HG02938 (cell line): ENCODE measurements at regions not wholly inside any gene's neighbourhood (a gene's known extent, or its start where the extent isn't known, plus 50 kb on each side); places are given as distances from the start of the nearest gene placed in this dataset.

Experiments used
- ATAC-seq: cut with Tn5 transposase; IDR thresholded peaks from one replicate; pipeline ENCODE4 v1.9.1; 2021; ENCODE audit warnings: mild to moderate bottlenecking, moderate library complexity; ENCODE audit not compliant: unreplicated experiment

DNA sequence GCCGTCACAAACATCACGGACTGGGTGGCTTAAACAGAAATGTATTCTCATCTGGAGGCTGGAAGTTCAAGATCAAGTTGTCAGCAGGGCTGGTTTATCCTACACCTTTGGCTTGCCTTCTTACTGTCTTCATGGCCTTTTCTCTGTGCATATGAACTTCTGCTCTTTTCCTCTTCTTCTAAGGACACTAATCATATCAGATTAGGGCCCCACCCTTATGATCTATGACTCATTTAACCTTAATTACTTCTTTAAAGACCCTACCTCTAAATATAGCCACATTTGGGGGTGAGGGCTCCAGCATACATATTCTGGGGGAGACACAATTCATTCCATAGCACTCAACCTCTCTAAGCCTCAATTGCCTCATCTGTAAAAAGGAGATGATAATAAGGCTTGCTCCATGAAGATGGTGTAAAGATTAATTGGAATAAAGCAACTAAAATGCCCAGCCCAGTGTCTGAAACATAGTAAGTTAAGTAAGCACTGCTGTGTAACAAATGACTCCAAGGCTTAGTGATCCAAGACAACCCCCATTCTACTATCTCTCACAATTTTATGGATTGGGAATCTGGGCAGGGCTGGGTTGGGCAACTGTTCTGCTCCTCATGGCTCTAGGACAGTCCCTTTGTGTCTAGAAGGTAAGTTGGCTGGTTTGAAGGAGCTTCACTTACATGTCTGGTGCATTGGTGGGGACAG is 119.8 kb downstream of the BANF2 start:
- ATAC-seq, result no peak

DNA sequence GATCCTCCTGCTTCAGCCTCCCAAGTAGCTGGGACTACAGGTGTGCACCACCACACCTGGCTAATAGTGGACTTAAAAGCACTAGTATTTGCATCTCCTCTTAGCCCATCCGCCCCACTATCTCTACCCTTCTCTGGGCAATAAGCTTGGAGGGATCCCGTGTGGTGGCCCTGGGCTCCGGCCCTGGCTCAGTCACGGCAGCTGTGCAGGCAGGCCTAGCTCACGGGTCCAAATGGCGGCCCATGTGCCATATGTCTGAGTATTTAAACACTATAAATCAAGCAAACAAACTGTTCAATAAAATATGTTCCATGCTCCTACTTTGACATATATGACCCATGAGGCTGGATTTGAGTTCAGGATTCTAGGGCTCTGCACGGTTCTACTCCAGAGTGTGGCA is 118.4 kb downstream of the BANF2 start:
- ATAC-seq, result no peak

DNA sequence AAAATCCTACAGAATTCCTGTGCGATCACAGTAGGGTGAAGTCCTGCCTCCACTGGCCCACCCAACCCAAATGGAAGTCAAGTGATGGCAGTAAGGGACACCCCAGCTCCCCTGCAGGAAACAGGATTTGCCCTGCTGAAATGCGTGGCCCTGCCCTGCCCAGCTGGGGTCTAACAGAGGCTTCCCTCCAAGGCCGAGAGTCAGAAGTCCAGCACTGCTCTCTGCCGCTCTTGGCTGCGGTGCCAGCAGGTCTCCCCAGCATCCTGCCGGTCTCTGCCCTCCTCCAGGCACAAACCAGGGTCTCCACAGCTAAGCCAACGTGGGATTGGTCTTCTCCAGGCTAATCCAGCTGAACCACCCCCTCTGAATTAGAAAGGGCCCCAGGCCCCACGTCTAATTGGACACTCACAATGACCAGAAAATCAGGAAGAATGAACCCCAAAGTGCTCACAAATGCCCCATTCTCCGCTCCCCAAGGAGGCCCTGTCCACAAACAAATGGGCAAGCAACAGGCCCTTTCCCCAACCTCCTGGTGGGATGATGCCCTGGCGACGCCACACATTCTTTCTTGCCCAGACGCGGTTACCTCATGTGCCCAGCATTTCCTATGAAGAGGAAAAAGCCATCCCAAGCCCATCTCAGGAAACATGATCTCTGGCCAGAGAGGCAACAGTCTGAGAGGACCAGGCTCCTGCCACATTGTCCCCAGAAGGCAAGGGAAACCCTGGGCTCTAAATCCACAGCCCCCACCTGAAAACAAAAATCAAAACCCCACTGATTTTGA is 117.2 kb downstream of the BANF2 start:
- no peak for ATAC-seq

DNA sequence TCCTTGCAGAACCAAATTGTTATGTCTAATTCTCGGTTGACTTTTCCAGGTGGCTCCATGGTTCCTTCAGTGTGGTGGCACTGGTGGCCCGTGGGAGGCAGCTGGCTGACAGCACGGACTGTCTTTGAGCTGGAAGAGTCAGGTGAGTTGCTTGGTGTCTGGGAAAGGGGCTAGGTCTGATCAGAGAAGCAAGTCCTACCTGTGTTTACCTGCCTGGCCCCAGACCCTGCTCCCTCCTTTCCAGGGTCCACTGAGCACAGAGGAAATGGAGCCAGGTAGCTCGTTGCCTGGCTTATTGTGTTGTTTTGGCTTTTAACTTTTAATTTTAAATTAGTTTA is 111.8 kb downstream of the BANF2 start:
- ATAC-seq, result no peak

DNA sequence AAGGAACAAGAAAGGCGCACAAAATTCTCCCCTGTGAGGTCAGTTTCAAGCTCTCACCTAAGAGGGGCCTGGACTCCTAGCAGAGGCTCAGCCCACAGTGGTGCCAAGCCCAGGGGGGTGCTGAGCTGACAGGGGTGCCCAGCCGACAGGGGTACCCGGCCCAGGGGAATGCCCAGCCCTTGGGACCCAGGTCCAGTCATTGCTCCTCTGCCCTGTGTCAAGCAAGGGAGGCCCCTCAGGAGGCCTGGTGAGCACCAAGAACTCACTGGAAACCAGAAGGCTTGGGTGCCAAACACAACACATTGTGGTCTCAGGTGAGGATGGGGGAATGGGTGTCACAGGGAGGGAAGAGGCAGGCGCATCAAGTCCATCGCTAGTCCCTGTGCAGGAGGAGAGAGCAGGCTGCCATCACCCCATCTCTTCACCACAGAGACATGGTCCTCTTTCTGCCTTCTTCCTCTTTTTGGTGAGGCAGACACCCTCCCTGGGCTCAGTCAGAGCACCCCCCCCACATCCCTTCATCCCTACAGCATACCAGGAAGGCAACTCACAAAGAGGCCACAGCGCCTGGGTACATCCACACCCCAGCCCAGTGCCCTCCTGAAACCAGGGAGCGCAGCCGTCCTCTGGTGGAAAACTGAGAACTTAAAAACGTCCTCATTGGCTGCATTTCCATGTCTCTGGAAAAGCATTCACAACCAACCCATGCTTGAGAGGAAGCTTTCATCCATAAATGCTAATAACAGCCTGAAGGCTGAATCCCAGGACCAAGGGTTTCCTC is 111.3 kb downstream of the BANF2 start:
- ATAC-seq, result no peak

DNA sequence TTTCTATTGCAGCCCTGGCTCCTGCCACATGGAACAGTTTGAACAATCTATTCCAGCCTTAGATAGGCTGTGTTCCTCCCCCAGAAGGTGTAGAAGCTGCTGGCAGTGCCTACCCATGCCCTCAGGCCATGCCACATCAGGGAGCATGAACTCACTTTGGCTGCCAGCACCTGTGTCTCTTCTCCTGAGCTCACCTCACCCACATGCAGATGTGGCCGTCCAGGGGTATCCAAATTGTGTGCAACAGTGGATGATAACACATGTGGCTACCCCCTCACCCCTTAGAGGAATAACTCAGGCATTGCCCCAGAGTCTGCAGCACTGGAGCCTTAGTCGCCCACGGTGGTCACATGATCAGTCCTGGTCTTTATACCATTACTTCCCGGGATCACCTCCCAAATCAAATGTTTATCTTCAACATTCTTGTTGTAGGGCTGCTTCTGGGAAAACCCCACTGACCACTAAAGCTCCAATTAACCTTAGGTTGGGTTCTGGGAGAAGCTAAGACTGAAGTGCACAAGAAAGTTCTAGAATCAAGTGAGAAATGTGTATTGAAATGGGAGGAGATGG is 110.4 kb downstream of the BANF2 start:
- ATAC-seq, result no peak

DNA sequence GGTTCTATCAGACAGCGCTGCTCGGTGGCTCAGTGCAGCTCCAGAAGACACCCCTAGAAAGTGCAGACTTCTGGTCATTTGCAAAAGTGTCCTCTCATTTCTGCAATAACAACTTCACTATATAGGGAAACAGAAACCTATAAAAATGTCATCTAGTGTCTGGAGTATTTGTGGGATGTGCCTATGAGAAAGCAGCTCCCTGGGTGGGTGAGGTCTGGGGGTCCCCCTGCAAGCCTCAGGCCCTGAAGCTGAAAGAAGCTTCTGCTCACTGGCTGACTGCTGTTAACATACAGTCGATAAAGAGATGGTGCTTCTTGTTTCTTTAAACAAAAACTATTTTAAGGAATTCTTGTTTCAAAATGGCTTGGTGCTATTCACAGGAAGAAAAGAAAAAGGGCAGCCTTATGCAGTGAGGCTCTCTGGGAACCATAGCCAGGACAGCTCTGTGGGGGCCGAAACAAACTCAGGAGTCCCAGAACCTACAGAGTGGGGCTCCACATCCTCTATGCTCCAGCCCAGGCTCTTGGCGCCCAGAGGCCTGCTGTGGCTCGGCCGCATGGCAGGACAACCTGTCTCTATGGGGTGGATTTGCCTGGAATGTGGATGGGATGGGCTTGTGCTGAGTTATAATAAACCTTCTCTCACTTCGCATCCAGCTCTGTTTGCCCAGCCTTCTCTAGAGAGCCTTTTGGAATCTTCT is 109.7 kb downstream of the BANF2 start:
- ATAC-seq, result no peak

DNA sequence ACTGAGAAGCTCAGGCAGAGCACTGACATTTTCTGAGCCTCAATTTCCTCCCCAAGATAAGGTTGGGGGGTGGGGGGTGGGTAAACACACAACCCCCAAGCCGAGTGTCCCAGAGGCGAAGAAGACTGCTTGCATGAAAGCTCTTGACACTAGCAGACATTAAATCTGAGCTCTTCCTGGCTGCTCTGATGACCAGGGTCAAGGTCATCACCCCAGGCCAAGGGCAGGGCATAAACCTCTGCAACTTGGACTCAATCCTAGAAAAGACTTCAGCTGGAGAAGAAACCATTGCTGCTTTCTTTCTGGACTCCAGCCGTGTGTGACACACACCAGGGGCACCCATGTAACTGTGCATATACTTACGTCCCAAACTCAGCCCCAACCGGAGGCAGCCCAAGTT is 109.0 kb downstream of the BANF2 start:
- no peak for ATAC-seq

DNA sequence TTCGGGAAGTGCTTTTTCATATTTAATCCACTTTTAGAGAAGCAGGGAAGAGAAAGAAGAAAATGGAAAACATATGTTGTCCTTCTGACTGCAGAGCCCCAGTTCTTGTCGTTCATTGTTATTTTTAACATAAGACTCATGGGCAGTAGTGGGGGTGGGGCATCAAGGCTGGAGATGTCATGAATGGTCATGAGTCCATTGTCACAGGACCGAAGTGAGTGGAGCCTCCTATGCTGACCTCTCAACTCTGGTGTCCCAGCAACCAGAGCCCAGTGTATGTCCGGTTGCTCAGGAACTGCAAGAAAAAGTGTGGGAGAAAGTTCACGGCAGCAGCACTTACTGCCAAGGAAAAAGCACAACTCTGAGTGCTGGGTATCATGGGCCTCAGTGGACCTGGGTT is 108.6 kb downstream of the BANF2 start:
- ATAC-seq, result no peak

DNA sequence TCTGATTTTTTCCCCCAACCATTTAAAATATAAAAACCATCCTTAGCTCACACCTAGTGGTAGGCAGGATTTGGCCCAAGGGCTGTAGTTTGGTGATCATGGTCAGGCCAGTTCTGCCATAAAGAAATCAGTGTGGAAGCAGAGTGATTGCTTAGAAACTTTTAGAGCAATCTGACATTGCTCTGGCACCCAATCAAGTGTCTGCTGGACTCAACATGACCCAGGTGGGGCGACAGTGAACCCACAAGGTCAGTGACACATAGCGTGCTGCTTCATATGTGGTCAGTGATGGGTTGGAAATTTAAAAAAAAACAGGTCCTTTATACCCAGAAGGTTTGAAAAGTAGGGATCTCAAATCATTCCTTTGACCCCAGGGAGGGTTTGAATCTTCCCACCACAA is 107.9 kb downstream of the BANF2 start:
- ATAC-seq, result no peak

DNA sequence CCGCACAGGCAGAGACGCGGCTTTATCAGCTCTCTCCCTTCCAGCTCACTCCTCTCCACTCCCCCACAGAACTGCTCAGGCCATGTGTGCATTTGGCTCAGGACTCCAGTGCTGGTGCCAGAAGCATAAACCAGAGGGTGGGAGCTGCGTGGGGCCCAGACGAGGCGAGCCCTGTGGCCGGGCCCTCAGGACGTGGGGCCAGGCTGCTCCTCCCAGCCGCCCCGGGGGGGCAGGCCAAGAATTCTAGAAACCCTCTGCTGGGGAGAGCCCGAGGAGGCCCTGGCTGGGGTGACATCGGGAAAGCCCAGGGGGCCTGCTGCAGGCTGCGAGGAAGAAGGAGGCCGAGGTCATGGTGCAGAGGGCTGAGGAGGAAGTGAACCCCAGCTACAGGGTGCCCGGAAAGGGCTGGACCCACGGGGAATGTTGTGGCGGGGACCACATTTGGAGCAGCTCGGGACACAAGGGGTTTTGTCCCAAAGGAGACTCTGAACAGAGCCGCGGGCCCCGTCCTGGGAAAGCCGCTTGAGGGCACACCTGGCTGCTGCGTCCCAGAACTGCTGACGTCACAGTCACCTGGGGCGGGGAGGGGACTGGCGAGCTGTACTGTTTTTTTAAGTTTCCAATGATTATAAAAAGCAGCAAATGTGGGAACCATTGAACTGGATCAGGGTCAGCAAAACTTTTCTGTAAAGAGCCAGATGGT is 107.1 kb downstream of the BANF2 start:
- ATAC-seq, result no peak

DNA sequence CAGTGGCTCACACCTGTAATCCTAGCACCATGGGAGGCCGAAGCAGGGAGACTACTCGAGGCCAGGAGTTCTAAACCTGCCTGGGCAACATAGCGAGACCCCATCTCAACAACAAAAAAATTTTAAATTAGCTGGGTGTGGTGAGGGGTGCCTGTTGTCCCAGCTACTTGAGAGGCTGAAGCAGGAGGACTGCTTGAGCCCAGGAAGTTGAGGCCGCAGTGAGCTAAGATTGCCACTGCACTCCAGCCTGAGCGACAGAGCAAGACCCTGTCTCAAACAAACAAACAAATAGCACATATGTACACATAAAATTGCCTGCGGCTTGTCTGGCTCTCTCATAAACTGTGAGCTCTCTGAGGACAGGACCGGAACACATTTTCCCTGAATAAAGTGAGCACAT is 106.3 kb downstream of the BANF2 start:
- no peak for ATAC-seq

DNA sequence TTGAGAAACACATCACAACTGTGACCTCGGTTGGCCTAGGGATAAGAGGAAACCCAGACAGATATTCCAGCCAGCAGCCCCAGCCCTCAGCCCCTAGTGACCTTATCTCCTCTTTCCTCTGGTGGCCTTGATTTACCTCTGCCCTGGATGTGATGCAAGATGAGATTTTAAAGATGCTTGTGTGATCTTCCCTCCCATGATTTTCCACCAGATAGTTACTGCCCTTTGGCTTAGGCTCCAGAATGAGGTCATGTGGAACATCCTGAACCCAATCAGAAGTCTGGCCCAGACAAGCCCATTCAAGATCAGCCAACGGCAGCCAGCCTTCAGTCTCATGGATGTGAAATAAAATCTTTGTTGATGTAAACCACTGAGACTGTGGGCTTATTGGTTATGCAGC is 104.0 kb downstream of the BANF2 start:
- no peak for ATAC-seq

DNA sequence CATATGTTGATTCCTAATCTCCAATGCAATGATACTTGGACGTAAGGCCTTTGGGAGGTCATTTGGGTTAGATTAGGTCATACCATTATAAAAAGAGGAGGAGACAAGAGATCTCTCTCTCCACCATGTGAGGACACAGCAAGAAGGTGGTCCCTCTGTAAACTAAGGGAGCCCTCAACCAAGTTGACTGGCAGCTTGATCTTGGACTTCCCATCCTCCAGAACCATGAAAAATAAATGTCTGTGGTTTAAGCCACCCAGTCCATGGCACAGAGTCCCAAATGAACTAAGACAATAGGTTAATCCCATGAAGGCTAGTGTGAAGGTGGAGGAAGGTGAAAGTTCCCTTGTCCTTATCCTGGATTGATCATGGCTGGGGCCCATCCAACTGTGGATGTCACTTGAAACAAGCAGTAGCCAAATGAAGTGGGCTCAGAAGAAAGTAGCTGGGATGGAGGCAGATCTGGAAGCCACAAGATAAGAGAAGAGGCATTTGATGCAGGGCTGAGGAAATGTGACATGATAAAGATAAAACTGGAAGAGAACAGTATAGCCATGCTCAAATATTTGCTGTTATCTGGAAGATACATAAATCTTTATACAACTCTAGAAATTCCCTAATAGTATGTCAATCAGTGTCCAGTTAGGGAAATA is 99.9 kb downstream of the BANF2 start:
- ATAC-seq, result no peak

DNA sequence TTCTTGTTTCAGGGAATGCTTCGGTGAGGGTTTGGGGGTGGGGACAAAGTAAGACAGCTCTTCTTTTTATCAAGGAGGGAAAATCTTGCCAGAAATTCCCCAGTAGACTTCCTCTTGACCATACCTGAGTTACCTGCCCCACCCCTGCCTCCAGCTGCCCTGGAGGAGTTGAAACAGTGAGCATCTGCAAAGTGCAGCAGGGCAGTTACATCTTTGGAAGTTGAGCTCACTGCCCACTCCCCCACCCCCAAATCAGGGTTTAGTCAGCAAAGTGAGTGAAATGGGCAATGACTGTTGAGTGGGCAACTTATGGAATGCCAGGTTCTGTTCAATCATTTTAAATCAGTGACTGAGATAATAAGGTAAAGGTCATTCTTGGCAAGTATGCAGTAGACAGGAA is 98.8 kb downstream of the BANF2 start:
- ATAC-seq, result no peak

DNA sequence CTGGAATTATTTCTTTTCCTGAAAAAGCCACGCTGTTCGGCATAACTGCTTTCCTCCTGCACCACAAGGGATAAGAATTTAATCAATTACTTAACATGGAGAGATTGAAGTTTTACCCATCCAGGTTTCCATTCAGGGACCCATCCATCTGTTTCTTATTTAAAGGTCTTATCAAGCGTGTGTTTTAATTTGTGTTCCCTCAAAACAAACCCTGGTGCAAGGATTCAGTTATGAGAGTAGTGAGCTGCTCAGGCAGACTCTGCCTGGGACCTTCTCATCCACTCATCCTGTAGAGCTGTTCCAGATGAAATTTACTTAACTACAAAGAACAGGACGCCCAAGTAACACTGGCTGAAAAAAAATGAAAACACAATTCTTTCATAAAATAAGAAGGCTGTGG is 97.8 kb downstream of the BANF2 start:
- ATAC-seq, result no peak

DNA sequence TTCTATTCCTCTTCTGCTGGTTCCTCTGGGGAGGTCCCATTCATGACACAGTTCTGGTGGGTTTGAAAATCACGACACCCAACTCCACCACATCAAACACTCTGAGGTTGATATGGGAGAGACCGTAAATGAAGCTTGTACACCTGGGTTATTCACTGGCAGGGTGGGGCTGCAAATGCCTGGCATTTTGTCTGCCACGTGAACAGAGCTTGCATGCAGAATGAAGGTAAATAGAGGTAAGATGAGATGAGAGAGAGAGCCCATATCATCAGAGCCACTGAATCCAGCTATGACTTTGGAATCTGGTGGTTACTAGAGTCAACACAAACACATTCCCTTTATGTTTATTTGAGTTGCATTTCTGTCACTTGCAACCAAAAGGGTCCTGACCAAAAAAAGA is 97.4 kb downstream of the BANF2 start:
- ATAC-seq, result no peak

DNA sequence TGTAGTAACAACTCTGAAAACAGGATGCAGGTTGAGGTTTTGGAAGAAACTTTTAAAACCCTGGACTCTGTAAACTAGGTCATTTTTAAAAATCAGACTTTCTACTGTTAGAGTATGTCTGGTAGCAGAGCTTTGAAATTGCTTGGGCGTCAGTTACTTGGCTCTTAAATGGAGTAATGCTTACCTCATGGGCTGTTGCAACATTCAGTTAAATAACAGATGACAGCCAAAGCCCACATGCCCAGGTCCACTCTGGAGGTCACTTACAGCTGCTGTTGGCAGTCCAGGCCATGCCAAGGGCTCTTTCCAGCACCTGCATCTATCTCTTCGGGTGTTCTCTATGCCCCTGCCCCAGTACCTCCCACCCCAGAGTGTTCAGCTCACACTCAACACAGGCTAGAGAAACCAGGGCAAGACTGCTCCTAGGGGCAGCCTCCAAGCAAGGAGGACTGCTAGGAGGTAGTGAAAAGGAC is 96.4 kb downstream of the BANF2 start:
- ATAC-seq, result no peak

DNA sequence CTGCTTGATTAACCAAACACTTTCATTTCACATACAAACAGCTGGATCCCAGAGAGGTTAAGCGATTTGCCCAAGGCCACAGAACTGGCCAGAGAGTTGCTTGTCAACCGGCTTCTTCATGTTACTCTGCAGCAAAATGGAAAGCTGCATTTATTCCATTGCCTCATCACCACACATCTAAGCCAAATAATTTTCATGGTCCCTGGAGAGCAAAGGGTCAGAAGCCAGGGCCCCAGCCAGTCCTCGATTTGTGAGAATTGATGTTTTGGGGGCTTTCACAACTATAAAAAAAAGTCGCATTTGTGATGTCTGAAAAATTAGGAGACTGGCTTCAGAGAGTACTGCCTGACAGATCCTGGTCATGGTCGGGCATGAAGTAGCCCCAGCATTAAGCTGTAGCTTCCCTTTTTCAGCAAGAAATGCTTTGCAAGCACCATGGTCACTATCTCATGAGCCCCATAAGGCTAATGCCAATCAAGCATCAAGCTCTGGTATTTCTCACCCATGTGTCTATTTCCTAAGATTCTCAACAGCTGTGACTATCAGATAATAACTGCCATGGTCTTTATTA is 95.8 kb downstream of the BANF2 start:
- no peak for ATAC-seq
